ENCODE measurements at regions not wholly inside any gene's neighbourhood (a gene's known extent, or its start where the extent isn't known, plus 50 kb on each side); places are given as distances from the start of the nearest gene placed in this dataset.

DNA sequence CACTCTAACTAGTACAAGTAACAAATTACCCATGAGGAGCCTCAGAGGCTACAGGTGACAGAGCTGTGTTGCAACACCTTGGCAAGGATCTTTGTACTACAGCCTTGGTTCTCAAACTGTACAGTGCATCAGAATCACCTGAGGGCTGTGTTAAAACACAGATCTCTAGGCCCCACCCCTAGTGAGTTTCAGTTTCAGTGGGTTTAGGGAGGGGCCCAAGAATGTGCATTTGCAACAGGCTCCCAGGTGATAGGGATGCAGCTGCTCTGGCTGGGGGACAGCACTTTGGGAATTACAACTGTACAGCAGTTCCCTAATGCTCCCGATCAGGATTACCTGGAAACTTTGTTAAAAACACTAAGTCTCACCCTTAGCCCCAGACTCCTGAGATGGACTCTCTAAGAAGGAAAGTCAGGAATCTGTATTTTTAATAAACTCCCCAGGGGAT lies 66.1 kb upstream of the NR2F2 start:
- Histone ChIP-seq H3K27me3 (ENCODE audit: insufficient read depth, low read length) (no peaks in the 10 kb centered on the region), H3K9me2 (ENCODE audit: low read depth, low read length) (no peaks in the 10 kb centered on the region), H3K4me2 (ENCODE audit: low read length) (no peak overlapping the region), H4K20me1 (ENCODE audit: insufficient read depth, low read length) (no peaks in the 10 kb centered on the region), H3K9me3 (ENCODE audit: low read length) (no peaks in the 10 kb centered on the region), H3K9ac (ENCODE audit: low read length) (no peak overlapping the region), H3K4me1 (ENCODE audit: insufficient read depth, low read length, severe bottlenecking) (no peaks in the 10 kb centered on the region), H3K27ac (ENCODE audit: low read depth, low read length, poor library complexity, severe bottlenecking) (no peak overlapping the region), H3K79me2 (ENCODE audit: insufficient read depth, low read length) (no peaks in the 10 kb centered on the region), H3F3A (ENCODE audit: insufficient read depth, low read length) (no peaks in the 10 kb centered on the region), H2AFZ (ENCODE audit: low read length) (no peak overlapping the region), H3K36me3 (ENCODE audit: insufficient read depth, low read length) (no peaks in the 10 kb centered on the region), H3K4me3 (ENCODE audit: low read depth, low read length, poor library complexity, severe bottlenecking) (no peak overlapping the region)
- TF ChIP-seq, protein P1, sequence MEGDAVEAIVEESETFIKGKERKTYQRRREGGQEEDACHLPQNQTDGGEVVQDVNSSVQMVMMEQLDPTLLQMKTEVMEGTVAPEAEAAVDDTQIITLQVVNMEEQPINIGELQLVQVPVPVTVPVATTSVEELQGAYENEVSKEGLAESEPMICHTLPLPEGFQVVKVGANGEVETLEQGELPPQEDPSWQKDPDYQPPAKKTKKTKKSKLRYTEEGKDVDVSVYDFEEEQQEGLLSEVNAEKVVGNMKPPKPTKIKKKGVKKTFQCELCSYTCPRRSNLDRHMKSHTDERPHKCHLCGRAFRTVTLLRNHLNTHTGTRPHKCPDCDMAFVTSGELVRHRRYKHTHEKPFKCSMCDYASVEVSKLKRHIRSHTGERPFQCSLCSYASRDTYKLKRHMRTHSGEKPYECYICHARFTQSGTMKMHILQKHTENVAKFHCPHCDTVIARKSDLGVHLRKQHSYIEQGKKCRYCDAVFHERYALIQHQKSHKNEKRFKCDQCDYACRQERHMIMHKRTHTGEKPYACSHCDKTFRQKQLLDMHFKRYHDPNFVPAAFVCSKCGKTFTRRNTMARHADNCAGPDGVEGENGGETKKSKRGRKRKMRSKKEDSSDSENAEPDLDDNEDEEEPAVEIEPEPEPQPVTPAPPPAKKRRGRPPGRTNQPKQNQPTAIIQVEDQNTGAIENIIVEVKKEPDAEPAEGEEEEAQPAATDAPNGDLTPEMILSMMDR (IDR thresholded peaks at IDR 0.05; ENCODE audit: low read length) = no peak
- TF ChIP-seq EZH2 (IDR thresholded peaks at IDR 0.05; ENCODE audit: borderline replicate concordance, low read length) = no peak

DNA sequence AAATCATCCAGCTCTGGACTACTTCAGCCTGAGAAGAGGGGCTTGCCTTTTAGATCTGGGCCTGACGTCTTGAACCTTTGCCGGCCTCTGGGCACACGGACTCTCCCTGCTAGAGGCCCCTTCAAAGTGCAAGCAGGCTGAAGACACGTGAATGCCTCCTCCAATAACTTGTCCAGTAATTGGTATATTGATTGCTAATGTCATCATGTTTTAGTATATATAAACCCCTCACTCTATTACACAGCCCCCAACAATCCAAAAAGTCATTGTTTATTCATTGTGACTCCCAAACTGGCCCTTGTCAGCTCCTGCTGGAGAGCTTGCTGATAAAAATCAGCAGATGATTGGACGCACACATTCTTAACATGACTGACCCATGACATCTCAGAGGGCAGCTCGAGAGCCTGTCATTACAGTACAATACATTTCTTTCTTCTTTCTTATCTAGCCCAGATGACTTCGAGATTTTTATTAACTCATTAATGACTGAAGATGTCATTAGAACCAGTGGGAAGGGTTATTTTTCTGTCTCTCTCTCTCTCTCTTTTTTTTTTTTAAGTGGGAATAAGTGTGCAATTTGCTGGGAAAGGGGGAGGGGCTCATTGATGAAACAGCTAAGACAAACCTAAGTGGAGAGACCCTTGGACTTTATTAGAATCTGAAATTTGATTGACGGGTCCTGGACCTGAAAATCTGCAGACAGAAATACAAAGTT lies 65.5 kb upstream of the NR2F2 start:
- Histone ChIP-seq H3K9me3 (ENCODE audit: low read length) (no peaks in the 10 kb centered on the region), H3K4me3 (ENCODE audit: low read depth, low read length, poor library complexity, severe bottlenecking) (no peak overlapping the region), H3K9ac (ENCODE audit: low read length) (no peak overlapping the region), H2AFZ (ENCODE audit: low read length) (no peak overlapping the region), H3K36me3 (ENCODE audit: insufficient read depth, low read length) (no peaks in the 10 kb centered on the region), H3K4me1 (ENCODE audit: insufficient read depth, low read length, severe bottlenecking) (no peaks in the 10 kb centered on the region), H3K27me3 (ENCODE audit: insufficient read depth, low read length) (no peaks in the 10 kb centered on the region), H3F3A (ENCODE audit: insufficient read depth, low read length) (no peaks in the 10 kb centered on the region), H3K79me2 (ENCODE audit: insufficient read depth, low read length) (no peaks in the 10 kb centered on the region), H3K4me2 (ENCODE audit: low read length) (no peak overlapping the region), H3K27ac (ENCODE audit: low read depth, low read length, poor library complexity, severe bottlenecking) (no peak overlapping the region), H4K20me1 (ENCODE audit: insufficient read depth, low read length) (no peaks in the 10 kb centered on the region), H3K9me2 (ENCODE audit: low read depth, low read length) (no peaks in the 10 kb centered on the region)
- no peak for TF ChIP-seq EZH2 (IDR thresholded peaks at IDR 0.05; ENCODE audit: borderline replicate concordance, low read length)
- TF ChIP-seq, protein P1 (IDR thresholded peaks at IDR 0.05; ENCODE audit: low read length) = no peak

DNA sequence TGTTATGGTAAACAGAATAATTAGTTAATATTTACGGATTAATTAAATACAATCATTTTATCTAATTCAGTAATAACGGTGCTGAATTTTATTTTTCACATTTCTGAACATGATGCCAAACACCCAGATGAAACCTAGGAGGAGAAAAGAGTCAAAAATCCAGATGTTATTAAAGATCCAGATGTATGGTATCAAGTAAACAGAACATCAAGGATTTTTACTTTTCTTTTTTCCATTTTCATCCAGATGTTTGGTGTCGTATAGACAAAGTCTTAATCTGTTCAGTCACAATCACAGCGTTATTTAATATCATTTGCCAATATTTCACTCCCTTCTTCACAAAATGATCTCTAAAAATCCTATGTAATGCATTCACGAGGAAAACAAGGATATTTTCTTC lies 64.0 kb upstream of the NR2F2 start:
- Histone ChIP-seq H3K79me2 (ENCODE audit: insufficient read depth, low read length) (no peaks in the 10 kb centered on the region), H3K4me3 (ENCODE audit: low read depth, low read length, poor library complexity, severe bottlenecking) (no peak overlapping the region), H3K27ac (ENCODE audit: low read depth, low read length, poor library complexity, severe bottlenecking) (no peak overlapping the region), H3F3A (ENCODE audit: insufficient read depth, low read length) (no peaks in the 10 kb centered on the region), H3K9me3 (ENCODE audit: low read length) (no peaks in the 10 kb centered on the region), H3K9me2 (ENCODE audit: low read depth, low read length) (no peaks in the 10 kb centered on the region), H3K27me3 (ENCODE audit: insufficient read depth, low read length) (no peaks in the 10 kb centered on the region), H2AFZ (ENCODE audit: low read length) (no peak overlapping the region), H3K4me2 (ENCODE audit: low read length) (no peak overlapping the region), H3K4me1 (ENCODE audit: insufficient read depth, low read length, severe bottlenecking) (no peaks in the 10 kb centered on the region), H3K36me3 (ENCODE audit: insufficient read depth, low read length) (no peaks in the 10 kb centered on the region), H4K20me1 (ENCODE audit: insufficient read depth, low read length) (no peaks in the 10 kb centered on the region), H3K9ac (ENCODE audit: low read length) (no peak overlapping the region)
- TF ChIP-seq EZH2 (IDR thresholded peaks at IDR 0.05; ENCODE audit: borderline replicate concordance, low read length) = no peak
- TF ChIP-seq, protein P1 (IDR thresholded peaks at IDR 0.05; ENCODE audit: low read length) = no peak
